KG1 (cell line): ENCODE measurements at regions not wholly inside any gene's neighbourhood (a gene's known extent, or its start where the extent isn't known, plus 50 kb on each side); places are given as distances from the start of the nearest gene placed in this dataset.

Source experiments
- DNase-seq: peaks from one replicate; lab custom pipeline; 2025; lab: John Stamatoyannopoulos, UW

GRCh38 chr3:103644450-103644849 lies 1209.6 kb downstream of the ZPLD1 start:
- no peak for DNase-seq

GRCh38 chr3:103653996-103654395 lies 1219.2 kb downstream of the ZPLD1 start:
- no peak for DNase-seq

GRCh38 chr3:103657756-103658155 lies 1222.9 kb downstream of the ZPLD1 start:
- DNase-seq = no peak

GRCh38 chr3:103660810-103661209 lies 1226.0 kb downstream of the ZPLD1 start:
- DNase-seq = no peak

- no peak for DNase-seq
Measured at GRCh38 chr3:103662591-103662990, 1227.8 kb downstream of the ZPLD1 start.

GRCh38 chr3:103672346-103672745 lies 1237.5 kb downstream of the ZPLD1 start:
- no peak for DNase-seq

GRCh38 chr3:103684904-103685303 lies 1250.1 kb downstream of the ZPLD1 start:
- no peak for DNase-seq

GRCh38 chr3:103685939-103686338 lies 1251.1 kb downstream of the ZPLD1 start:
- DNase-seq = no peak

- DNase-seq = no peak
Measured at GRCh38 chr3:103690536-103690935, 1255.7 kb downstream of the ZPLD1 start.

GRCh38 chr3:103693831-103694230 lies 1259.0 kb downstream of the ZPLD1 start:
- DNase-seq = no peak

- DNase-seq = no peak
Measured at GRCh38 chr3:103698646-103699045, 1263.8 kb downstream of the ZPLD1 start.

- no peak for DNase-seq
Measured at GRCh38 chr3:103699228-103699627, 1264.4 kb downstream of the ZPLD1 start.

- no peak for DNase-seq
Measured at GRCh38 chr3:103705641-103706040, 1270.8 kb downstream of the ZPLD1 start.

- DNase-seq = no peak
Measured at GRCh38 chr3:103706671-103707070, 1271.9 kb downstream of the ZPLD1 start.

GRCh38 chr3:103711670-103712069 lies 1276.9 kb downstream of the ZPLD1 start:
- DNase-seq = no peak

GRCh38 chr3:103712320-103713008 lies 1277.6 kb downstream of the ZPLD1 start:
- DNase-seq = no peak

- DNase-seq = no peak
Measured at GRCh38 chr3:103729547-103729946, 1294.7 kb downstream of the ZPLD1 start.

- no peak for DNase-seq
Measured at GRCh38 chr3:103730744-103731143, 1295.9 kb downstream of the ZPLD1 start.

GRCh38 chr3:103752986-103753385 lies 1318.2 kb downstream of the ZPLD1 start:
- no peak for DNase-seq

GRCh38 chr3:103767635-103768034 lies 1332.8 kb downstream of the ZPLD1 start:
- no peak for DNase-seq

GRCh38 chr3:103785017-103785416 lies 1350.2 kb downstream of the ZPLD1 start:
- no peak for DNase-seq

GRCh38 chr3:103785537-103785936 lies 1350.7 kb downstream of the ZPLD1 start:
- DNase-seq = no peak

GRCh38 chr3:103786296-103786695 lies 1351.5 kb downstream of the ZPLD1 start:
- no peak for DNase-seq

- no peak for DNase-seq
Measured at GRCh38 chr3:103787164-103787871, 1352.5 kb downstream of the ZPLD1 start.
